ENCODE measurements at regions not wholly inside any gene's neighbourhood (a gene's known extent, or its start where the extent isn't known, plus 50 kb on each side); places are given as distances from the start of the nearest gene placed in this dataset.

GRCh38 chr2:48819206-48819735, 63.7 kb upstream of the LHCGR start:
- TF ChIP-seq EGR1 (IDR thresholded peaks at IDR 0.05) (no peak), FOXM1 (IDR thresholded peaks at IDR 0.05; ENCODE audit: borderline replicate concordance, low read depth) (no peak)

- TF ChIP-seq MAX (IDR thresholded peaks at IDR 0.05) (no peak), YY1 (IDR thresholded peaks at IDR 0.05; ENCODE audit: low read depth) (no peak), NFIC (IDR thresholded peaks at IDR 0.05) (no peak), TEAD4 (IDR thresholded peaks at IDR 0.05) (no peak), EGR1 (IDR thresholded peaks at IDR 0.05) (no peak), EP300 (IDR thresholded peaks at IDR 0.05; ENCODE audit: borderline replicate concordance) (no peak), FOXM1 (IDR thresholded peaks at IDR 0.05; ENCODE audit: borderline replicate concordance, low read depth) (no peak), ZBTB7A (IDR thresholded peaks at IDR 0.05; ENCODE audit: low read depth) (no peak), CREB1 (IDR thresholded peaks at IDR 0.05; ENCODE audit: low read depth) (no peak), CEBPB (IDR thresholded peaks at IDR 0.05) (no peak), RAD21 (IDR thresholded peaks at IDR 0.05; ENCODE audit: low read depth) (no peak), REST (IDR thresholded peaks at IDR 0.05; ENCODE audit: low read depth) (no peak), USF1 (IDR thresholded peaks at IDR 0.05) (no peak), TCF12 (IDR thresholded peaks at IDR 0.05; ENCODE audit: low read depth) (no peak), TAF1 (IDR thresholded peaks at IDR 0.05; ENCODE audit: low read depth) (no peak)
Observed at GRCh38 chr2:48817355-48817754, 61.8 kb upstream of the LHCGR start.

GRCh38 chr2:48812416-48812815, 56.9 kb upstream of the LHCGR start:
- TF ChIP-seq RAD21 (IDR thresholded peaks at IDR 0.05; ENCODE audit: low read depth): no peak
- TF ChIP-seq REST (IDR thresholded peaks at IDR 0.05; ENCODE audit: low read depth): no peak
- TF ChIP-seq CEBPB (IDR thresholded peaks at IDR 0.05): no peak
- TF ChIP-seq MAX (IDR thresholded peaks at IDR 0.05): no peak
- TF ChIP-seq TCF12 (IDR thresholded peaks at IDR 0.05; ENCODE audit: low read depth): no peak
- TF ChIP-seq NFIC (IDR thresholded peaks at IDR 0.05): no peak
- TF ChIP-seq YY1 (IDR thresholded peaks at IDR 0.05; ENCODE audit: low read depth): no peak
- no peak for TF ChIP-seq ZBTB7A (IDR thresholded peaks at IDR 0.05; ENCODE audit: low read depth)
- TF ChIP-seq EP300 (IDR thresholded peaks at IDR 0.05; ENCODE audit: borderline replicate concordance): no peak
- TF ChIP-seq USF1 (IDR thresholded peaks at IDR 0.05): no peak

GRCh38 chr2:48808311-48808710, 52.8 kb upstream of the LHCGR start:
- no peak for TF ChIP-seq EGR1 (IDR thresholded peaks at IDR 0.05)
- no peak for TF ChIP-seq REST (IDR thresholded peaks at IDR 0.05; ENCODE audit: low read depth)
- no peak for TF ChIP-seq EP300 (IDR thresholded peaks at IDR 0.05; ENCODE audit: borderline replicate concordance)
- TF ChIP-seq MAX (IDR thresholded peaks at IDR 0.05): no peak
- no peak for TF ChIP-seq FOXM1 (IDR thresholded peaks at IDR 0.05; ENCODE audit: borderline replicate concordance, low read depth)
- TF ChIP-seq USF1 (IDR thresholded peaks at IDR 0.05): no peak
- TF ChIP-seq CREB1 (IDR thresholded peaks at IDR 0.05; ENCODE audit: low read depth): no peak
- no peak for TF ChIP-seq YY1 (IDR thresholded peaks at IDR 0.05; ENCODE audit: low read depth)
- no peak for TF ChIP-seq ZBTB7A (IDR thresholded peaks at IDR 0.05; ENCODE audit: low read depth)
- no peak for TF ChIP-seq TCF12 (IDR thresholded peaks at IDR 0.05; ENCODE audit: low read depth)
- TF ChIP-seq CEBPB (IDR thresholded peaks at IDR 0.05): no peak
- TF ChIP-seq RAD21 (IDR thresholded peaks at IDR 0.05; ENCODE audit: low read depth): no peak
- no peak for TF ChIP-seq TAF1 (IDR thresholded peaks at IDR 0.05; ENCODE audit: low read depth)
- TF ChIP-seq TEAD4 (IDR thresholded peaks at IDR 0.05): no peak
- no peak for TF ChIP-seq NFIC (IDR thresholded peaks at IDR 0.05)

Measured in Ishikawa (cell line).